OCI-LY7 (cell line): ENCODE measurements at regions not wholly inside any gene's neighbourhood (a gene's known extent, or its start where the extent isn't known, plus 50 kb on each side); places are given as distances from the start of the nearest gene placed in this dataset.

ENCODE experiments used
- EZH2phosphoT487 ChIP-seq: fragments of 200-600 bp; sonication (generic); IDR thresholded peaks from 2 replicates; pipeline ENCODE4 v1.6.1; 2018; ENCODE audit warnings: low read depth, borderline replicate concordance, mild to moderate bottlenecking, mixed run types, antibody characterized with exemption, low read length, moderate library complexity, mixed read lengths
- TF ChIP-seq, protein P1 (sequence below): fragments of 200-600 bp; sonication (generic); conservative IDR thresholded peaks from 2 replicates; pipeline ENCODE4 v1.5.1; 2014; ENCODE audit warnings: mild to moderate bottlenecking, antibody characterized with exemption, low read length, moderate library complexity, mixed read lengths

DNA sequence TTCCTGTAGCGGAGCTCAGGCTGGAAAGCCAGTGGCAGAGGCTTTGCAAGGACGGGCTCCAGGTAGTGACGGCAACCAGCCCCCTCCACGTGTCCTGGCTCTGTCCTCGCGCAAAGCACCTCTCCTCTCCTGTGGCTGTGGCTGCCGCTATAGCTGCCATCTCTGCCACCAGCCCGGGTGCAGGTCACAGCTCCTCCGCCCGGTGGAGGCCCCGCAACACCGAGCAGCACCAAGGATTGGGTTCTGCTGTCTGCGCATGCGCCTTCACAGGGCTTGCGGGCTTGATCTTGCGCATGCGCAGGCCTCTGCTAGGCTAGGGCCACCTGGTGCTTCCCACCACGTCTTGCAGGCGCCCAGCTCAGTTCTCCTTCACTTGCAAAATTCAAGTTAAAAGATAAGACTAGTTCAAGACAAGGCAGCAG lies 625.4 kb downstream of the QKI start:
- TF ChIP-seq, protein P1, sequence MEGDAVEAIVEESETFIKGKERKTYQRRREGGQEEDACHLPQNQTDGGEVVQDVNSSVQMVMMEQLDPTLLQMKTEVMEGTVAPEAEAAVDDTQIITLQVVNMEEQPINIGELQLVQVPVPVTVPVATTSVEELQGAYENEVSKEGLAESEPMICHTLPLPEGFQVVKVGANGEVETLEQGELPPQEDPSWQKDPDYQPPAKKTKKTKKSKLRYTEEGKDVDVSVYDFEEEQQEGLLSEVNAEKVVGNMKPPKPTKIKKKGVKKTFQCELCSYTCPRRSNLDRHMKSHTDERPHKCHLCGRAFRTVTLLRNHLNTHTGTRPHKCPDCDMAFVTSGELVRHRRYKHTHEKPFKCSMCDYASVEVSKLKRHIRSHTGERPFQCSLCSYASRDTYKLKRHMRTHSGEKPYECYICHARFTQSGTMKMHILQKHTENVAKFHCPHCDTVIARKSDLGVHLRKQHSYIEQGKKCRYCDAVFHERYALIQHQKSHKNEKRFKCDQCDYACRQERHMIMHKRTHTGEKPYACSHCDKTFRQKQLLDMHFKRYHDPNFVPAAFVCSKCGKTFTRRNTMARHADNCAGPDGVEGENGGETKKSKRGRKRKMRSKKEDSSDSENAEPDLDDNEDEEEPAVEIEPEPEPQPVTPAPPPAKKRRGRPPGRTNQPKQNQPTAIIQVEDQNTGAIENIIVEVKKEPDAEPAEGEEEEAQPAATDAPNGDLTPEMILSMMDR, result no peak
- no peak for TF ChIP-seq EZH2phosphoT487
